ENCODE measurements at regions not wholly inside any gene's neighbourhood (a gene's known extent, or its start where the extent isn't known, plus 50 kb on each side); places are given as distances from the start of the nearest gene placed in this dataset.
"Not testable (repeated sequence)": the region's sequence is repeated elsewhere in the genome, so short reads cannot be mapped to it uniquely, and the experiment has no call there.

DNA sequence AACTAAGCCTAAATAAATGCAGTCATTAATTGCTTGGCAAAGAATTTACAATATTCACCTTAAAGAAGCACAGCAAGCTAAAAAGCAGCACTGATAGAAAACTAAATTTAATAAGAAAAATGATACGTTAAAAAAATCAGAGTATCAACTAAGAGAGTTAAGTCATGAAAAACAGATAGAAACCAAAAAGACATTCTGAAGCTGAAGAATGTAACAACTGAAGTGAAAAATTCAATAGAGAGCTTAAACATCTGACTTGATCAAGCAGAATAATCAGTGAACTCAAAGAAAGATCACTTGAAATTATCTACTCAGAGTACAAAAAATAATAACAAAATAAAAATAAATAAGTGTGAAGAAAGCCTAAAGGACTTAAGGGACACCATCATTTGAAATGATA is 588.0 kb upstream of the HS3ST1 start:
- DNase-seq, result no peak

GRCh38 chr4:12005471-12005870 is 576.8 kb upstream of the HS3ST1 start:
- no peak for DNase-seq

DNA sequence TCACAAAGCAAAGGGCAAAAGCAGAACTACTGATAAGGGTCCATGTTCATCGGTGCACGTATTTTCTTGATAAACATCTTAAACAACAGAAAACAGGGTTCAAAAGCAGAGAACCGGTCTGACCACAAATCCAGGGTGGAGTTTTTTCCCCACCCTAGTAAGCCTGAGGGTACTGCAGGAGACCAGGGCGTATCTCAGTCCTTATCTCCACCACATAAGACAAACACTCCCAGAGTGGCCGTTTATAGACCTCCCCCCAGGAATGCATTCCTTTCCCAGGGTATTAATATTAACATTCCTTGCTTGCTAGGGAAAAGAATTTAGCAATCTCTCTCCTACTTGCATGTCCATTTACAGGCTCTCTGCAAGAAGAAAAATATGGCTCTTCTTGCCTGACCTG is 567.9 kb upstream of the HS3ST1 start:
- DNase-seq, result not testable (repeated sequence)

DNA sequence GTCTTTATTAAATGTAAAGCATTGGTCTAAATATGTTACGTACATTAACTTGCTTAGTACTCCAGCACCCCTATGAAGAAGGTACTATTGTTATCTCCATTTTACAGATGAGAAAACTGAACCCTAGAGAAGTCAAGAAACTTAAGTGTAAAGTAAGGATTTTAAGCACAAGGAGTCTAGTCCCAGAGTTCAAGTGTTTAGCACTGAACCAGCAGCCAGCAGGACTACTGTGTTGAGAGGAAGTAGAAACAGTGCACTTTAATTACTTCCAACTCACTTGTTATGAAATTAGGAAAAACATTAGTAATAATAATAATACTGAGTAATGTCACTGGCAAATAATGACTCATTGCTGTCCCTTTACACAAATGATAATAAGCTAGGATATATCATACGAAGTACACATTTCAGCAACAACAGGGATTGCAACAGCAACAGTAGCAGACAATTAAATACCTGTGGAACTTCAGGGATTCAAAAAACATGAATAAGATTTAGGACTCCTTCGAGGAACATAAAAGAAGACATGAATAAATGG is 548.1 kb upstream of the HS3ST1 start:
- DNase-seq, result no peak

DNA sequence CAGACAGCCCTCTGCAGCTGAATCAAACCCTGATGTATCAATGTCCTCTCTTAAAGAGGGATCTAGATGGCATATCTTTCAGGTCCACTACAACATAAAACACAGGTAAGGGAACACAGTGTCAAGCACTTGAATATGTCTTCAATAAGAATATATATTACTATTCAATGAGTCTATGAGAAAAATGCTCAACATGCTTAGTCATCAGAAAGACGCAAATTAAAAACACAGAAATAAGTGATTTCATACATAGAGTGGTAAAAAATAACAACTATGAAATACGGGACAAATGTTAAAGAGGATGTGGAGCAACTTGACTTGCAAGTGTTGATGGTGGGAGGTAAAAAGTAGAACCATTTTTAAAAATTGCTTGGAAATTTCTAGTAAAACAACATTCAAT is 544.6 kb upstream of the HS3ST1 start:
- no peak for DNase-seq

DNA sequence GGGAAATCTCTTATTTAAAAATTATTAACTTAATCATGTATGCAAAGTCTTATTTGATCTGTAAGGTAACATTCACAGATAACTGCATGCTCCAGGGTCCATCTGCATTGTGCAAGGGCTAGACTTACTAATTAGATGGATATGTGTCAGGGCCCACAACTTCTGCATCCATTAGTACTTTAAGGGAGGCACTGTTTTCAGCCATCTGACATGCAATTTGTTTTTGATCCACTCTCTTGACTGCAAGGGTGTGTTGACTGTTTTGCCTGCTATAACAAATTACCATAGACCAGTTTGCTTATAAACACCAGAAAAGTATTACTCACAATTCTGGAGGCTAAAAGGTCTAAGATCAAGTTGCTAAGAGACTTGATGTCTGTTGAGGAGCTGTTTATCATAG is 542.1 kb upstream of the HS3ST1 start:
- DNase-seq, result no peak

DNA sequence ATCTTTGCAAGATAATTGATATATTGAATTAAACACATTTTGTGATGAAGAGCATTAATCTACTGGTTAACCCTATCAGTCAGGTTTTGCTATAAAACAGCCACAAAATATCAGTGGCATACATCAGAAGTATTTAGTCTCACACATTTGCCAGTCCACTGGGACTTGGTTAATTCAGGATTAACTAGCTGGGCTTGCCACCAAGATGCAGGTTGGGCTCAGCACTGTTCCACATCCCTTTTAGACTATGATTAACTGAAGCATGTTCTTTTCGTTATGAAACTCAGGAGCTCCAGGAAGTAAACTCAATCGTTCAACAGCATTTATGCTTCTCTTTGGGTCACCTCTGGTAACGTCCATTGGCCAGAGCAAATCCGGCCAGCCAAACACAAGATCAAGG is 538.1 kb upstream of the HS3ST1 start:
- no peak for DNase-seq

DNA sequence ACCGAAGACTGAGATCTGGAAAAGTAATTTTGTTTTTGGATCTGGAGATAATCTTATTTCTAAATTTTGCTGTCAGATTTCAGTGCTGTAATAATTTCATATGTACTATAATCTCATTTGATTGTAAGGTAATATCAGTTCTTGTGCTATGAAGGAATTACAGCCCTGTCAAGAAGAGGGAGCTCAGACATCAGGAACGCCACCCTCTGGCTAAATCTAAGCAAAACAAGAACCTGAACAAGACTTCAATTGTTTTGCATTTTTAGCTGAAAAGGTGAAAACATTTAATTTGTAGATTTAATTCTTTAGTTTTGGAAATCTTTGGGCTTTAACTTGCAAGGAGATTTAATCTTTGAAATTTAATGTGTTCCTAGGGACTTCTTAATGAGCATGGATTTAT is 525.4 kb upstream of the HS3ST1 start:
- DNase-seq, result no peak

DNA sequence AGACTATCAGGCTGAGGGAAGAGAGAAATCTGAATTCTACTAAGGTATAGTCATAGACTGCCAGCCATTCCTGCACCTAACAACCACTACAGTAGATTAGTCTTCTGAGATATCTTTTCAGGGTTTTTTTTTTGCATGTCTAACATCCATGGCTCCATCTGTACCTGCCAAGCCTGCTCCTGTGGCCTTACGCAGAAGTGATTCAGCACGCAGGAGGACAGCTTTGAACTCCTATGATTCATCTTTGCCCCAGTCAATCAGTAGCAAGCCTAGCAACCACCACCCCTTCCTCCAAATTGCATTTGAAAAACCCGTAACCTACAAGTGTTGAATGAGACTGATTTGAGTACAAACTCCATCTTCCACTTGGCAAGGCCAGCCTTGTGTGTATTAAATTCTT is 520.7 kb upstream of the HS3ST1 start:
- DNase-seq, result no peak

GRCh38 chr4:11947629-11948028 is 518.9 kb upstream of the HS3ST1 start:
- DNase-seq, result not testable (repeated sequence)

DNA sequence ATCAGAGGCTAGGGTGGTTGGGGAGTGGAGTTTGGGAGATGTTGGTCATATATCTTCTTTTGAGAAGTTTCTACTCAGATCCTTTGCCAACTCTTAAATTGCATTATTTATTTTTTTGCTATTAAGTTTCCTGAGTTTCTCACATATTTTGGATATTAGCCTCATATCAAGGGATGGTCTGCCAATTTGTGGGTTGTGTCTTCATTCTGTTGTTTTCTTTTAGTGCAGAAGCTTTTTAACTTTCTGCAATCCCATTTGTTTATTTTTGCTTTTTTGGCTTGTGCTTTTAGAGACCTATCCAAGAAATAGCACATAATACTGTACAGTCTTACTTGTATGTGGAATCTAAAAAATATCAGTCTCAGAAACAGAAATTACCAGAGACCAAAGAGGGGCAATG is 509.2 kb upstream of the HS3ST1 start:
- no peak for DNase-seq

- DNase-seq, result no peak
Measured at GRCh38 chr4:11931266-11931820, 502.6 kb upstream of the HS3ST1 start.

DNA sequence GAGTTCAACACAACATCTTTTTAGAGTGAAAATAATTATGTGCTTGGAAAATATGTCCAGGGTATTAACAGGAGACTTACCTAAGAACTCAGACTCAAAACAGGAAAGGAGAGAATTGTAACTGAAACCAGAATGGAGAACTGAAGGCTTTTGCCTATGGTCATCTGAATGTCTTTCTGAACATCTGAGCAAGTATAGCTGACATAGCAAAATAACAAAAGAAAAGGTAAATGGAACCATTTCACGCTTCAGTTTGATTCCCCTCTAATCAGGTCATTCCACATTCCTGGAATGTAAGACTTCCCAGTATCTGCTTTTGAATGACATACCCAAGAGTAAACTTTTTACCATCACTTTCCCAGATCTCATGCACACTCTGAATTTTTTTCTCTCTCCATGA is 500.4 kb upstream of the HS3ST1 start:
- DNase-seq, result no peak

DNA sequence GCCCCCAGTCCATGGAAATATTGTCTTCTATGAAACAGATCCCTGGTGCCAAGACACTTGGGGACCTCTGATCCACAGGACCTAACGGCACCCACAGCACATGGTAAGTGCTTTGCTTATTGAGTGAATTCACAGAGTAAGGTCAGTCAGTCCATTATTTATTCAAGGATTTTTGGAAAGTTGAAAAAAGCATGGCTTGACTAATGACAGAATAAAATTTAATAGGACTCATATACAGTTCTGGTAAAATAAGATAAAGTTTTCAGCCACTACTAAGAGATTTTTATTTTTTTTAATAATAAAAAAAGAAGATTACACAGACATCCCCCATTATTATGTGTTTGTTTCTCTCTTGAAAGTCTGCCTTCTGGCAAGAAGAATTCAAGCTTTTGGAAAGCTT is 490.6 kb upstream of the HS3ST1 start:
- no peak for DNase-seq

DNA sequence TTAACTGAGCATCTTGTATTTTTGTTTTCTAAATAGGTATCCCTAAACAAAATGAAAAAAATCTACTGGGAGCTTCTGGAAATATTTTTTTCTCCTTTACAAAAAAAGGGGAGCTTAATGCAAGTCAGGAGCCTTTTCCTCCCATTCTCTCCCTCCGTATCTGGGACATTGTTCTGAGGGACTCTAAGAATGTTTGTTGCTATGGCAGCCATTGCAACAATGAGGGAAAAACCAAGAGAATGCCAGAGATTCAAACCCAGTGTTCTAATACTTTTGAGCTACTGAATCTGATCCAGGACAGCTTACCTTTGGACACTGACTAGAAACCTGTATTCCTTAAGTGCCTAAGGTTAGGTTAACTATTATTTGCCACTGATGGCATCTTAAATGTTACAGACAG is 485.7 kb upstream of the HS3ST1 start:
- no peak for DNase-seq

DNA sequence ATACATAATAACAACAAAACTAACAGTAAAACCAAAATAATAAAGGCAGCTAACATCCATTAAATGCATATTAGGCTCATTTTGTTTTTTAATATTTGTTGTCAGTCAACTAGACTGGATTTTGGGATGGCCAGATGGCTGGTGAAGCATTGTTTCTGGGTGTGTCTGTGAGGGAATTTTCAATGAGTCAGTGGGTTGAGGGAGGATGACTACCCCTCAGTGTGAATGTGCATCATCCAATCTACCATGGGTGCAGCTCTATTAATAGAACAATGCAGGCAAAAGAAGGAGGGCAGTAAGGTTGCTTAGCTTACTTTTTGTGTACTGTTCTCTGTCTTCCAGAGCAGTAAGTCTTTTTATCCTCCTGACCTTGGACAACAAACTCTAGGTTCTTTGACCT is 484.2 kb upstream of the HS3ST1 start:
- no peak for DNase-seq

DNA sequence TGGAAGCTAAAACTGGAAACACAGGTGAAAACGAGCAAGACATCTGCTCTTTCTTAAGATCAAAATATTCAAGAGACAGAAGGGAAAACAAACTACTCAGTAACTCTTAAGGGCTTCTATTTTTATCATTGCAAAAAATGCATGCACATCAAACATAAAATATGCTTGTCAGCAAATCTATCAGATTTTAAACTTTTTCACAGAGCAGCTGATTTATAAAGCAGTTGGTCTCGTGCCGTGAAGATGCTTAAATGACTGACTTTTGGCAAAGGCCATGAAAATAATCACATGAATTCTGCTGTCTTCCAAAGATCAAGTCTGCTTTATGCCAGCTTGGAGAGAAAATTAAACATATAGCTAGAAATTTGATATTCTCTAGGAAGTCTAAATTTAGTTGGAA is 482.1 kb upstream of the HS3ST1 start:
- DNase-seq, result no peak

- DNase-seq, result no peak
Measured at GRCh38 chr4:11908712-11909111, 480.0 kb upstream of the HS3ST1 start.

- DNase-seq, result no peak
Measured at GRCh38 chr4:11908205-11908604, 479.5 kb upstream of the HS3ST1 start.

GRCh38 chr4:11904846-11905739 is 476.4 kb upstream of the HS3ST1 start:
- DNase-seq, result no peak

DNA sequence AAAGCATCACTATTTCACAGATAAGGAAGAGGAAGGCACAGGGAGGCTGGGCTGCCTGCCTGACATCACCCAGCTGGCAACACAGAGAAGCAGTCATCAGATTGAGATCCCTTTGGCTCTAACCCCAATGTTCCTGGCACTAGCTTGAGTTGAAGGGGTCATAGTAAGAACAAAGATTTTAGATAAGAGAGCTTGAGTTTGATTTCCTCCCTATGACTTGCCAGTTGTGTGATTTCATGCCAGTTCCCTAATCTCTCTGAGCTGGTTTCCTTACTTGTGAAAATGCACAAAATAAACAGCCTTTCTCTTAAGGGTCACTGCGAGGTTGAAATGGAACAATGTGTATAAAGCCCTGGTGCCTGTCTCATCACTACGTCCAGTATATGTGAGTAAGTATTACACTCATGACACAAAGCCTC is 475.4 kb upstream of the HS3ST1 start:
- DNase-seq, result no peak

- no peak for DNase-seq
Measured at GRCh38 chr4:11901089-11901488, 472.4 kb upstream of the HS3ST1 start.

GRCh38 chr4:11900359-11900758 is 471.7 kb upstream of the HS3ST1 start:
- no peak for DNase-seq

DNA sequence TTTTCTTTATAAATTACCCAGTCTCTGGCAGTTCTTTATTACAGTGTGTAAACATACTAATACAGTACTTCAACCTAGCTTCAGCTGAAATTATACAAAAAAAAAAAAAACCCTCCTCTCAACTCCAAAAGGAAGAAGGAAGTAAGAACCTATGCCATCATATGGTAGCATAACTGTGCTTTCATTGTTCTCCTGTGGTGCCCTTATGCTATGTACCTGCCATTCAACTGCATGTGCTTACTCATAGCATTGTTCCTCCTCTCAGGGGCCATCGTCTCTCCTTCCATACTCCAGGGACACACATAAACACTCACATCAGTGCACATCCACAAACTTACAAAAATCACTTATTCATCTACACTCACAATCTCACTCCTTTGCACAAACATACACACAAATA is 470.1 kb upstream of the HS3ST1 start:
- DNase-seq, result no peak

DNA sequence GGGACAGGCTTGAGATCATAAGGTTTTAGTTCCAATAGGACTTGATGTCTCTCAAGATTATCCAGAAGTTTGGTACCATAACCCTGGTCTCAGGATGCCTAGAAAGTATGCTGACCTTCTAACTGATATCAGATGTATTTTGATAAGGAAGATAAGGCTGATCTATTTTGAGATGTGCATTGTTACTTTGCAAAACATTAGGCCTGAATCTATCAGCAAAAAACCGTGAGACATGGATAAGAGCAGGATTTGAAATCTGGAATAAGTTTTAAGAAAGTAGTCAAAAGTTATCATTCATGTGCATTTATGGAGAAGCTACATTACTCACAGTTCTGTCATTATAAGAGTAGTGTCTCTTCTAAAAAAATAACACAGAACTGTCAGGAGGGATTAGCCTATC is 467.1 kb upstream of the HS3ST1 start:
- no peak for DNase-seq

All from NCI-H1105 treated with DMSO at 0.1 percent for 48 hours (cell line).